ENCODE measurements at regions not wholly inside any gene's neighbourhood (a gene's known extent, or its start where the extent isn't known, plus 50 kb on each side); places are given as distances from the start of the nearest gene placed in this dataset.

DNA sequence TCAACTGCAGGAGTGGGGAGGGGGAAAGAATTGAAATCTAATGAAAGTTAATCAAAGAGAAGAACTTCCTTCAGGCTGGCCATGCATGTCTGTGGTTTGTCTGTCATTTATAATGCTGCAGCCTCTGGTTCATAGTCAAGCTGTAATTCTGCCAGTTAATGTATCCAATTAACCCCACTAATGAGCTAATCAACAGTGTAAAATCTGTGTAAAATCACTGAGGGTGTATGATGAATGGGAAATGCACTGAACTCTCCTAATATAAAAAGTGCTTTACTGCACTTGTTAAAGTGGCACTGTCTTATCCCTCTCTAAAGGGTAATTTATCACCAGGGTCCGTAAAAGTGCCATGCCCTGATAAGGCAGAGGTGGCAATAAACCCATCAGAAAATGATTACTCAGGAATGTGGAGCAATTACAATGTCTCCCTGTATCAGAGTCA lies 798.1 kb downstream of the PDHA2 start:
- H3K9me2 ChIP-seq (ENCODE audit: insufficient read depth, low read length) = no peaks in the 10 kb centered on the region
- H3K27ac ChIP-seq (ENCODE audit: low read depth, low read length, poor library complexity, severe bottlenecking) = no peak overlapping the region
- H3K36me3 ChIP-seq (ENCODE audit: insufficient read depth, low read length) = no peaks in the 10 kb centered on the region
- no peaks in the 10 kb centered on the region for H3K4me1 ChIP-seq (ENCODE audit: insufficient read depth, low read length, poor library complexity, severe bottlenecking)
- no peak for TF ChIP-seq EZH2phosphoT487 (IDR thresholded peaks at IDR 0.05; ENCODE audit: borderline replicate concordance, low read depth, low read length)
- TF ChIP-seq, protein P1, sequence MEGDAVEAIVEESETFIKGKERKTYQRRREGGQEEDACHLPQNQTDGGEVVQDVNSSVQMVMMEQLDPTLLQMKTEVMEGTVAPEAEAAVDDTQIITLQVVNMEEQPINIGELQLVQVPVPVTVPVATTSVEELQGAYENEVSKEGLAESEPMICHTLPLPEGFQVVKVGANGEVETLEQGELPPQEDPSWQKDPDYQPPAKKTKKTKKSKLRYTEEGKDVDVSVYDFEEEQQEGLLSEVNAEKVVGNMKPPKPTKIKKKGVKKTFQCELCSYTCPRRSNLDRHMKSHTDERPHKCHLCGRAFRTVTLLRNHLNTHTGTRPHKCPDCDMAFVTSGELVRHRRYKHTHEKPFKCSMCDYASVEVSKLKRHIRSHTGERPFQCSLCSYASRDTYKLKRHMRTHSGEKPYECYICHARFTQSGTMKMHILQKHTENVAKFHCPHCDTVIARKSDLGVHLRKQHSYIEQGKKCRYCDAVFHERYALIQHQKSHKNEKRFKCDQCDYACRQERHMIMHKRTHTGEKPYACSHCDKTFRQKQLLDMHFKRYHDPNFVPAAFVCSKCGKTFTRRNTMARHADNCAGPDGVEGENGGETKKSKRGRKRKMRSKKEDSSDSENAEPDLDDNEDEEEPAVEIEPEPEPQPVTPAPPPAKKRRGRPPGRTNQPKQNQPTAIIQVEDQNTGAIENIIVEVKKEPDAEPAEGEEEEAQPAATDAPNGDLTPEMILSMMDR (conservative IDR thresholded peaks at IDR 0.05; ENCODE audit: low read length) = no peak
- BruUV-seq (replicated peaks) = no TSS peak
- no peaks in the 10 kb centered on the region for H3K79me2 ChIP-seq (ENCODE audit: insufficient read depth, low read depth, low read length)
- no peaks in the 10 kb centered on the region for H3K9me3 ChIP-seq (ENCODE audit: low read length)
- no peaks in the 10 kb centered on the region for H4K20me1 ChIP-seq (ENCODE audit: insufficient read depth, low read length)
- CTCF ChIA-PET (ENCODE audit: unreplicated experiment) = no interaction called here
- H2AFZ ChIP-seq (ENCODE audit: low read length) = no peak overlapping the region
- POLR2A ChIA-PET = interaction anchor here (0.5 kb wide), 1 partner anchor 22 kb away, joined by 3 read pairs; no protein-coding TSS in a partner anchor
- DNase-seq (ENCODE audit: low spot score) = no peak
- H3K4me2 ChIP-seq (ENCODE audit: low read length) = no peak overlapping the region
- intact Hi-C loops (cut with micrococcal nuclease; ENCODE audit: unreplicated experiment) = no loop called here
- H3K4me3 ChIP-seq (ENCODE audit: low read depth, low read length, poor library complexity, severe bottlenecking) = no peak overlapping the region

DNA sequence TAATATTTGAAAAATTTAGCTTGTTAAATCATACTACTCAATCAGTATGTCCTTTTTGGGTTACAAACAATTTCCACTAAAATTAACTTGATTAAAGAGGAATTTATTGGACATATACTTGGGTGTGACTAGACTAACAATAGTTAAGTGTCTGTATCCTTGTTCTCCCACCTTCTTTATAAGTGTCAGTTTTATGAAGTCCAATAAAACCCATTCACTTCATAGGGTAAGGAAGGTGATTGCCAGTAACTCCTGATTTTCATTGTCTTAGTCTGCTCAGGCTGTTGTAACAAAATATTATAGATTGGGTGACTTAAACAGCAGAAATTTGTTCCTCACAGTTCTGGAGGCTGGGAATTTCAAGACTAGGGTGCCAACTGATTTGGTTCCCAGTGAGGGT lies 800.0 kb downstream of the PDHA2 start:
- ChIA-PET POLR2A (no interaction called here), CTCF (ENCODE audit: unreplicated experiment) (no interaction called here)
- no peaks in the 10 kb centered on the region for H3K79me2 ChIP-seq (ENCODE audit: insufficient read depth, low read depth, low read length)
- no peaks in the 10 kb centered on the region for H4K20me1 ChIP-seq (ENCODE audit: insufficient read depth, low read length)
- intact Hi-C loops (cut with micrococcal nuclease; ENCODE audit: unreplicated experiment) = no loop called here
- no peak for DNase-seq (ENCODE audit: low spot score)
- no peaks in the 10 kb centered on the region for H3K36me3 ChIP-seq (ENCODE audit: insufficient read depth, low read length)
- no peak overlapping the region for H2AFZ ChIP-seq (ENCODE audit: low read length)
- H3K4me3 ChIP-seq (ENCODE audit: low read depth, low read length, poor library complexity, severe bottlenecking) = no peak overlapping the region
- no peaks in the 10 kb centered on the region for H3K9me3 ChIP-seq (ENCODE audit: low read length)
- BruUV-seq (replicated peaks) = no TSS peak
- H3K4me2 ChIP-seq (ENCODE audit: low read length) = no peak overlapping the region
- no peak for TF ChIP-seq EZH2phosphoT487 (IDR thresholded peaks at IDR 0.05; ENCODE audit: borderline replicate concordance, low read depth, low read length)
- TF ChIP-seq, protein P1 (conservative IDR thresholded peaks at IDR 0.05; ENCODE audit: low read length) = no peak
- H3K4me1 ChIP-seq (ENCODE audit: insufficient read depth, low read length, poor library complexity, severe bottlenecking) = no peaks in the 10 kb centered on the region
- no peaks in the 10 kb centered on the region for H3K9me2 ChIP-seq (ENCODE audit: insufficient read depth, low read length)
- H3K27ac ChIP-seq (ENCODE audit: low read depth, low read length, poor library complexity, severe bottlenecking) = no peak overlapping the region

DNA sequence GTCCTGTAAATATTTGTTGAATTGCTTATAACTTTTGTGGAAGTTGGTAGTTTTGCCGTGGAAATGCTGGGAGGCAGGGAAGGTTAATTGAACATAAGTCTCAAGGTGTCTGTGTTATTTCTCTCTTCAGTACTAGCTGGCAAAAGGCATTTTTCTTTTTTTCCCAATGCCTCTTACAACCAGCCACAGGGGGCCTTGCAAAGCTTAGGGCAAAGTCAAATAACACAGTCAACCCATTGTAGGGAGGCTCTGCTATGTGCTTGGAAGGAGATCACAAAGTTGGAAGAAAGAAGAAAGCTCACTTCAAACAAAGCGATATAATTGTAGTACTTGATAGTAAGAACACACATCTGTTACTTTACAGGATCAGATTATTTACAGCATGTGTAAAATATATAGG lies 802.6 kb downstream of the PDHA2 start:
- no peaks in the 10 kb centered on the region for H3K9me2 ChIP-seq (ENCODE audit: insufficient read depth, low read length)

More for the DNA sequence above, 802.6 kb downstream of the PDHA2 start:
- Histone ChIP-seq H3K4me1 (ENCODE audit: insufficient read depth, low read length, poor library complexity, severe bottlenecking) (no peaks in the 10 kb centered on the region), H3K79me2 (ENCODE audit: insufficient read depth, low read depth, low read length) (no peaks in the 10 kb centered on the region), H2AFZ (ENCODE audit: low read length) (no peak overlapping the region), H3K27ac (ENCODE audit: low read depth, low read length, poor library complexity, severe bottlenecking) (no peak overlapping the region), H3K4me2 (ENCODE audit: low read length) (no peak overlapping the region), H3K9me3 (ENCODE audit: low read length) (no peaks in the 10 kb centered on the region), H4K20me1 (ENCODE audit: insufficient read depth, low read length) (no peaks in the 10 kb centered on the region), H3K4me3 (ENCODE audit: low read depth, low read length, poor library complexity, severe bottlenecking) (no peak overlapping the region), H3K36me3 (ENCODE audit: insufficient read depth, low read length) (no peaks in the 10 kb centered on the region)
- intact Hi-C loops (cut with micrococcal nuclease; ENCODE audit: unreplicated experiment) = no loop called here
- no TSS peak for BruUV-seq (replicated peaks)
- DNase-seq (ENCODE audit: low spot score) = no peak
- ChIA-PET POLR2A (no interaction called here), CTCF (ENCODE audit: unreplicated experiment) (no interaction called here)
- TF ChIP-seq, protein P1 (conservative IDR thresholded peaks at IDR 0.05; ENCODE audit: low read length) = no peak
- no peak for TF ChIP-seq EZH2phosphoT487 (IDR thresholded peaks at IDR 0.05; ENCODE audit: borderline replicate concordance, low read depth, low read length)

All from OCI-LY7 (cell line).